ENCODE measurements at regions not wholly inside any gene's neighbourhood (a gene's known extent, or its start where the extent isn't known, plus 50 kb on each side); places are given as distances from the start of the nearest gene placed in this dataset.
"Not testable (repeated sequence)": the region's sequence is repeated elsewhere in the genome, so short reads cannot be mapped to it uniquely, and the experiment has no call there.

GRCh38 chr13:65595916-65596315, 1634.2 kb downstream of the PCDH9 start:
- no peak overlapping the region for H3K27ac ChIP-seq
- TF ChIP-seq CTCF (conservative IDR thresholded peaks at IDR 0.05): no peak

DNA sequence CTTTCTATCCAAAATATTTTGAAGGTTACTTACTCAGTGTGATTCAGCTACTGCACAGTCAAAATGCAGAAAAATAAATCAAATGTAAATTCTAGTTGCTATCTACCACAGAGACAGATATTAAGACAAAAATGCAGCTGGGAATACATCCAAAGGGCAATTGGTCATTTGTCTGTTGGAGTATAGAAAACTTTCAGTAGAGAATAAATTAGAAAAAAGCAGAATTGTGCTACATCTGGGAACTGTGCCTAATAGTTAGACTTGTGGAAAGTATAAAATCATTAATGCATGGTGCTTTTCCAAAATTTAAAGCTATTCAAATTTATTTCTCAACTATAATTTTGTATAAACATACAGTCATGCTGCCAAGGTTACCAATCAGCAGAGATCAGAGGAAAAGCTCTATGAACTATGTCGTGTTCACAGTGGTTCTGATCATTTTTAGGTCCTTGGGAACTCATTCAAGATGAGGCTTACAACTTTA, 1635.8 kb downstream of the PCDH9 start:
- no peak for TF ChIP-seq CTCF (conservative IDR thresholded peaks at IDR 0.05)
- no peak overlapping the region for H3K27ac ChIP-seq

GRCh38 chr13:65593298-65593874, 1636.8 kb downstream of the PCDH9 start:
- TF ChIP-seq CTCF (conservative IDR thresholded peaks at IDR 0.05): no peak
- H3K27ac ChIP-seq: no peak overlapping the region

DNA sequence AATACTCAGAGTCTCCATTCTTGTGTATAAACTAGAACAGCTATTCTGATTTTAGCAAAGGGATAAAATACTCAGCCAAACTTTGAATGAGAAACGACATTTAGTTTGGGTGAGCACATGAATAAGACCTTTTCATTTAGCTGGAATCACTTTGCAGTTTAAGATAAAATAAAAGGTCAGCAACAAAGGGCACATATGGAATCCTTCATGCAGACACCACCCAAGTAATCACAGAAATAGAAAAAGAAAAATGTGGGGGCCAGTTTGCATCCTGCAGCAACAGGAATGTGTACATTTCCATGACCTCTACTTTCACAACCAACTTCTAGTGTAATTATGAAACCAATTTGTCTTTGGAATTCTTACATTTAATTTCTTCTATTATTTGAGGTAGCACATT, 1637.4 kb downstream of the PCDH9 start:
- no peak for TF ChIP-seq CTCF (conservative IDR thresholded peaks at IDR 0.05)
- H3K27ac ChIP-seq: no peak overlapping the region

- no peak for TF ChIP-seq CTCF (conservative IDR thresholded peaks at IDR 0.05)
- H3K27ac ChIP-seq: no peak overlapping the region
Measured at GRCh38 chr13:65585346-65585745, 1644.8 kb downstream of the PCDH9 start.

DNA sequence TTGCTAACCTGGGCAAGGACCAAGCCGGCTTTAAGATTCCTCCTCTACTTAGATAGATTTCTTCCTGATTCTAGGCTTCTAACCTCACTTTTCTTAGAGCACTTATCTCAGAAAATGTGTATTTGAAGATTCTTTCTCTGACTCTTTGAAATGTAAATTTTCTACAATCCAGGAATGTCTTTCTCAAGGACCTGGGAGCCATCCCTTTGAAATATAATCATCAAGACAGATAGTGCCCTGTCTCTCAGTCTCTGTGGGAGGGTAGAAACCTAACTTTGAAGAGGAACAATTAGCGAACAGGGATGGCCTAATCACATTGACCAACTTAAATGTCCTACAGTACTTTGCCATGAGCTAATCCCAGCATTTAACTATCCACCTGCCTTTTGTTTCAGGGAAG, 1646.0 kb downstream of the PCDH9 start:
- TF ChIP-seq CTCF (conservative IDR thresholded peaks at IDR 0.05): no peak
- H3K27ac ChIP-seq: no peak overlapping the region

GRCh38 chr13:65582160-65582559, 1648.0 kb downstream of the PCDH9 start:
- no peak overlapping the region for H3K27ac ChIP-seq
- no peak for TF ChIP-seq CTCF (conservative IDR thresholded peaks at IDR 0.05)

DNA sequence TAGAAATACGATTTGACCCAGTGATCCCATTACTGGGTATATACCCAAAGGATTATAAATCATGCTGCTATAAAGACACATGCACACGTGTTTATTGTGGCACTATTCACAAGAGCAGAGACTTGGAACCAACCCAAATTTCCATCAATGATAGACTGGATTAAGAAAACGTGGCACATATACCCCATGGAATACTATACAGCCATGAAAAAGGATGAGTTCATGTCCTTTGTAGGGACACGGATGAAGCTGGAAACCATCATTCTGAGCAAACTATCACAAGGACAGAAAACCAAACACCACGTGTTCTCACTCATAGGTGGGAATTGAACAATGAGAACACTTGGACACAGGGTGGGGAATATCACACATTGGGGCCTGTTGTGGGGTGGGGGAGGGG, 1665.6 kb downstream of the PCDH9 start:
- H3K27ac ChIP-seq: not testable (repeated sequence)
